Mucosa of rectum (tissue), 2 donors: ENCODE measurements at regions not wholly inside any gene's neighbourhood (a gene's known extent, or its start where the extent isn't known, plus 50 kb on each side); places are given as distances from the start of the nearest gene placed in this dataset.

Experiments
- H3K27ac ChIP-seq, 2 donors: one replicate each; pipeline ENCODE4 v1.7.0; 2013; ENCODE audit warnings: inconsistent platforms in 2 of 2, low read depth in 2 of 2, low read length in 2 of 2
- H3K27me3 ChIP-seq, 2 donors: one replicate each; pipeline ENCODE4 v1.7.0; 2013; ENCODE audit warnings: low read length in 2 of 2; ENCODE audit not compliant: control insufficient read depth in 2 of 2, insufficient read depth in 2 of 2
- H3K36me3 ChIP-seq, 2 donors: one replicate each; pipeline ENCODE4 v1.7.0; 2013; ENCODE audit warnings: low read length in 2 of 2; ENCODE audit not compliant: control insufficient read depth in 2 of 2, insufficient read depth in 2 of 2
- H3K4me1 ChIP-seq, 2 donors: one replicate each; pipeline ENCODE4 v1.7.0; 2013; ENCODE audit warnings: low read length in 2 of 2, mild to moderate bottlenecking in 1 of 2; ENCODE audit not compliant: control insufficient read depth in 2 of 2, insufficient read depth in 2 of 2
- H3K4me3 ChIP-seq, 2 donors: one replicate each; pipeline ENCODE4 v1.7.0; 2013; ENCODE audit warnings: low read length in 2 of 2
- H3K9ac ChIP-seq, 2 donors: one replicate each; pipeline ENCODE4 v1.7.0; 2013; ENCODE audit warnings: low read length in 2 of 2, low read depth in 1 of 2, mild to moderate bottlenecking in 1 of 2
- H3K9me3 ChIP-seq, 2 donors: one replicate each; pipeline ENCODE4 v1.7.0; 2013; ENCODE audit warnings: low read length in 2 of 2; ENCODE audit not compliant: control insufficient read depth in 2 of 2
- donor health status: healthy.
- donor health status: Normal muscosa, but diverticular disease.

GRCh38 chr12:90628213-90628612 lies 326.8 kb downstream of the CCER1 start:
- Histone ChIP-seq H3K9ac (no peak overlapping the region), H3K4me3 (no peak overlapping the region), H3K9me3 (no peaks in the 10 kb centered on the region), H3K36me3 (no peaks in the 10 kb centered on the region), H3K27me3 (no peaks in the 10 kb centered on the region), H3K4me1 (no peaks in the 10 kb centered on the region), H3K27ac (no peak overlapping the region)

- Histone ChIP-seq H3K27ac (no peak overlapping the region), H3K9me3 (no peaks in the 10 kb centered on the region), H3K4me3 (no peak overlapping the region), H3K36me3 (no peaks in the 10 kb centered on the region), H3K27me3 (no peaks in the 10 kb centered on the region), H3K4me1 (no peaks in the 10 kb centered on the region), H3K9ac (no peak overlapping the region)
Measured at GRCh38 chr12:90627180-90627896, 327.6 kb downstream of the CCER1 start.

- Histone ChIP-seq H3K9ac (no peak overlapping the region), H3K9me3 (no peaks in the 10 kb centered on the region), H3K4me3 (no peak overlapping the region), H3K27me3 (no peaks in the 10 kb centered on the region), H3K27ac (no peak overlapping the region), H3K36me3 (no peaks in the 10 kb centered on the region), H3K4me1 (no peaks in the 10 kb centered on the region)
Measured at GRCh38 chr12:90622431-90622830, 332.5 kb downstream of the CCER1 start.

GRCh38 chr12:90621927-90622326 lies 333.0 kb downstream of the CCER1 start:
- no peaks in the 10 kb centered on the region for H3K27me3 ChIP-seq
- no peaks in the 10 kb centered on the region for H3K9me3 ChIP-seq
- H3K27ac ChIP-seq, result no peak overlapping the region
- H3K4me3 ChIP-seq, result no peak overlapping the region
- H3K36me3 ChIP-seq, result no peaks in the 10 kb centered on the region
- no peaks in the 10 kb centered on the region for H3K4me1 ChIP-seq
- no peak overlapping the region for H3K9ac ChIP-seq

GRCh38 chr12:90619943-90620342 lies 335.0 kb downstream of the CCER1 start:
- Histone ChIP-seq H3K9me3 (no peaks in the 10 kb centered on the region), H3K4me3 (no peak overlapping the region), H3K36me3 (no peaks in the 10 kb centered on the region), H3K9ac (no peak overlapping the region), H3K4me1 (no peaks in the 10 kb centered on the region), H3K27me3 (no peaks in the 10 kb centered on the region), H3K27ac (no peak overlapping the region)

GRCh38 chr12:90618586-90618985 lies 336.4 kb downstream of the CCER1 start:
- no peak overlapping the region for H3K9ac ChIP-seq
- H3K27me3 ChIP-seq, result no peaks in the 10 kb centered on the region
- no peaks in the 10 kb centered on the region for H3K9me3 ChIP-seq
- no peak overlapping the region for H3K27ac ChIP-seq
- H3K4me3 ChIP-seq, result no peak overlapping the region
- H3K4me1 ChIP-seq, result no peaks in the 10 kb centered on the region
- H3K36me3 ChIP-seq, result no peaks in the 10 kb centered on the region

- H3K4me1 ChIP-seq, result no peaks in the 10 kb centered on the region
- no peak overlapping the region for H3K4me3 ChIP-seq
- H3K9ac ChIP-seq, result no peak overlapping the region
- H3K27me3 ChIP-seq, result no peaks in the 10 kb centered on the region
- H3K27ac ChIP-seq, result no peak overlapping the region
- no peaks in the 10 kb centered on the region for H3K36me3 ChIP-seq
- H3K9me3 ChIP-seq, result no peaks in the 10 kb centered on the region
Measured at GRCh38 chr12:90611891-90612290, 343.1 kb downstream of the CCER1 start.

GRCh38 chr12:90611048-90611447 lies 343.9 kb downstream of the CCER1 start:
- H3K4me1 ChIP-seq, result no peaks in the 10 kb centered on the region
- no peaks in the 10 kb centered on the region for H3K36me3 ChIP-seq
- no peaks in the 10 kb centered on the region for H3K9me3 ChIP-seq
- no peak overlapping the region for H3K27ac ChIP-seq
- no peak overlapping the region for H3K4me3 ChIP-seq
- no peak overlapping the region for H3K9ac ChIP-seq
- no peaks in the 10 kb centered on the region for H3K27me3 ChIP-seq

GRCh38 chr12:90593596-90594295 lies 361.2 kb downstream of the CCER1 start:
- Histone ChIP-seq H3K4me3 (no peak overlapping the region), H3K9ac (no peak overlapping the region), H3K27ac (no peak overlapping the region), H3K4me1 (no peaks in the 10 kb centered on the region), H3K27me3 (no peaks in the 10 kb centered on the region), H3K36me3 (no peaks in the 10 kb centered on the region), H3K9me3 (no peaks in the 10 kb centered on the region)

- no peaks in the 10 kb centered on the region for H3K4me1 ChIP-seq
- H3K9me3 ChIP-seq, result no peaks in the 10 kb centered on the region
- no peak overlapping the region for H3K4me3 ChIP-seq
- no peaks in the 10 kb centered on the region for H3K36me3 ChIP-seq
- H3K27me3 ChIP-seq, result no peaks in the 10 kb centered on the region
- H3K9ac ChIP-seq, result no peak overlapping the region
- no peak overlapping the region for H3K27ac ChIP-seq
Measured at GRCh38 chr12:90589956-90590355, 365.0 kb downstream of the CCER1 start.
